SK-N-SH (cell line): ENCODE measurements at regions not wholly inside any gene's neighbourhood (a gene's known extent, or its start where the extent isn't known, plus 50 kb on each side); places are given as distances from the start of the nearest gene placed in this dataset.

Experiments used
- ELF1 ChIP-seq: IDR thresholded peaks from 2 replicates; pipeline ENCODE4 v1.4.0; 2012
- GABPA ChIP-seq: IDR thresholded peaks from 2 replicates; pipeline ENCODE4 v1.4.0; 2012; ENCODE audit warnings: low read depth, mild to moderate bottlenecking
- IRF3 ChIP-seq: fragments of 150-350 bp; IDR thresholded peaks from 2 replicates; pipeline ENCODE4 v1.6.1; 2016; ENCODE audit warnings: mild to moderate bottlenecking, low read depth, low read length
- PBX3 ChIP-seq: IDR thresholded peaks from 2 replicates; pipeline ENCODE4; 2012
- POLR2AphosphoS5 ChIP-seq: IDR thresholded peaks from 2 replicates; pipeline ENCODE4 v1.6.1; 2012; ENCODE audit warnings: low read depth, low read length
- RAD21 ChIP-seq: IDR thresholded peaks from 2 replicates; pipeline ENCODE4 v1.6.1; 2012; ENCODE audit warnings: mild to moderate bottlenecking, low read length
- SMC3 ChIP-seq: IDR thresholded peaks from 2 replicates; pipeline ENCODE4 v1.6.1; 2012; ENCODE audit warnings: low read depth, low read length, improper control_type of control experiment
- TCF12 ChIP-seq: IDR thresholded peaks from 2 replicates; pipeline ENCODE4 v1.4.0; 2012
- ZBTB33 ChIP-seq: IDR thresholded peaks from 2 replicates; pipeline ENCODE4 v1.4.0; 2012; ENCODE audit warnings: low read depth, borderline replicate concordance
- TF ChIP-seq, protein P1 (sequence below): fragments of 200-600 bp; sonication (generic); IDR thresholded peaks from 2 replicates; pipeline ENCODE4 v1.6.1; 2017; ENCODE audit warnings: antibody characterized with exemption, mild to moderate bottlenecking, moderate library complexity
- TF ChIP-seq, protein P2 (sequence below): IDR thresholded peaks from 2 replicates; pipeline ENCODE4 v1.4.0; 2012; ENCODE audit warnings: low read depth, borderline replicate concordance

GRCh38 chr5:74949976-74950375, 83.8 kb upstream of the FAM169A start:
- TF ChIP-seq, protein P1, sequence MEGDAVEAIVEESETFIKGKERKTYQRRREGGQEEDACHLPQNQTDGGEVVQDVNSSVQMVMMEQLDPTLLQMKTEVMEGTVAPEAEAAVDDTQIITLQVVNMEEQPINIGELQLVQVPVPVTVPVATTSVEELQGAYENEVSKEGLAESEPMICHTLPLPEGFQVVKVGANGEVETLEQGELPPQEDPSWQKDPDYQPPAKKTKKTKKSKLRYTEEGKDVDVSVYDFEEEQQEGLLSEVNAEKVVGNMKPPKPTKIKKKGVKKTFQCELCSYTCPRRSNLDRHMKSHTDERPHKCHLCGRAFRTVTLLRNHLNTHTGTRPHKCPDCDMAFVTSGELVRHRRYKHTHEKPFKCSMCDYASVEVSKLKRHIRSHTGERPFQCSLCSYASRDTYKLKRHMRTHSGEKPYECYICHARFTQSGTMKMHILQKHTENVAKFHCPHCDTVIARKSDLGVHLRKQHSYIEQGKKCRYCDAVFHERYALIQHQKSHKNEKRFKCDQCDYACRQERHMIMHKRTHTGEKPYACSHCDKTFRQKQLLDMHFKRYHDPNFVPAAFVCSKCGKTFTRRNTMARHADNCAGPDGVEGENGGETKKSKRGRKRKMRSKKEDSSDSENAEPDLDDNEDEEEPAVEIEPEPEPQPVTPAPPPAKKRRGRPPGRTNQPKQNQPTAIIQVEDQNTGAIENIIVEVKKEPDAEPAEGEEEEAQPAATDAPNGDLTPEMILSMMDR: no peak
- no peak for TF ChIP-seq GABPA
- TF ChIP-seq POLR2AphosphoS5: no peak
- TF ChIP-seq, protein P2, sequence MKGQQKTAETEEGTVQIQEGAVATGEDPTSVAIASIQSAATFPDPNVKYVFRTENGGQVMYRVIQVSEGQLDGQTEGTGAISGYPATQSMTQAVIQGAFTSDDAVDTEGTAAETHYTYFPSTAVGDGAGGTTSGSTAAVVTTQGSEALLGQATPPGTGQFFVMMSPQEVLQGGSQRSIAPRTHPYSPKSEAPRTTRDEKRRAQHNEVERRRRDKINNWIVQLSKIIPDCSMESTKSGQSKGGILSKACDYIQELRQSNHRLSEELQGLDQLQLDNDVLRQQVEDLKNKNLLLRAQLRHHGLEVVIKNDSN: no peak
- no peak for TF ChIP-seq ELF1
- TF ChIP-seq PBX3: no peak
- TF ChIP-seq SMC3: no peak
- no peak for TF ChIP-seq RAD21
- TF ChIP-seq ZBTB33: no peak
- TF ChIP-seq TCF12: peak; percentile 36; the same call in 1 of the 2 replicates
- TF ChIP-seq IRF3: no peak
